ENCODE measurements at regions not wholly inside any gene's neighbourhood (a gene's known extent, or its start where the extent isn't known, plus 50 kb on each side); places are given as distances from the start of the nearest gene placed in this dataset.

GRCh38 chr2:67524777-67525176 is 127.6 kb downstream of the ETAA1 start:
- TF ChIP-seq CTCF (conservative IDR thresholded peaks at IDR 0.05; ENCODE audit: low read depth, low read length) (no peak), EZH2 (IDR thresholded peaks at IDR 0.05; ENCODE audit: borderline replicate concordance, low read depth, low read length, poor library complexity, severe bottlenecking) (no peak)
